ENCODE measurements at regions not wholly inside any gene's neighbourhood (a gene's known extent, or its start where the extent isn't known, plus 50 kb on each side); places are given as distances from the start of the nearest gene placed in this dataset.

- H4K20me1 ChIP-seq (ENCODE audit: insufficient read depth, low read length), result no peaks in the 10 kb centered on the region
- no peak overlapping the region for H3K4me2 ChIP-seq (ENCODE audit: low read depth, low read length)
- DNase-seq (ENCODE audit: low spot score) (no peak), ATAC-seq (no peak), FAIRE-seq (no peak)
- ChIA-PET CTCF (ENCODE audit: low intra/inter-chr PET ratio, low total read pairs) (no interaction called here), POLR2A (no interaction called here)
- no peaks in the 10 kb centered on the region for H3K4me1 ChIP-seq (ENCODE audit: insufficient read depth, low read length)
- no peaks in the 10 kb centered on the region for H3K36me3 ChIP-seq (replicated peaks in 1 of 2; ENCODE audit: control insufficient read depth in 1 of 2, insufficient read depth in 2 of 2, low read length in 2 of 2)
- no TSS peak for BruUV-seq (replicated peaks)
- H3K27me3 ChIP-seq (ENCODE audit: control insufficient read depth in 1 of 2, insufficient read depth in 2 of 2, low read length in 2 of 2), result no peaks in the 10 kb centered on the region
- no peak for TF ChIP-seq U2AF2 (IDR thresholded peaks at IDR 0.05; ENCODE audit: low read depth, low read length)
- TF ChIP-seq KDM3A (CRISPR knock-in tag; IDR thresholded peaks at IDR 0.05; ENCODE audit: low read depth), result no peak
- TF ChIP-seq SRSF1 (optimal IDR thresholded peaks at IDR 0.05; ENCODE audit: low read depth, low read length), result no peak
- TF ChIP-seq KMT2B (CRISPR knock-in tag; IDR thresholded peaks at IDR 0.05), result no peak
- TF ChIP-seq TRAFD1 (CRISPR knock-in tag; IDR thresholded peaks at IDR 0.05; ENCODE audit: borderline replicate concordance), result no peak
- no peak for TF ChIP-seq MBD4 (IDR thresholded peaks at IDR 0.05; ENCODE audit: borderline replicate concordance, low read length)
- TF ChIP-seq POLR2AphosphoS2 (IDR thresholded peaks at IDR 0.05; ENCODE audit: low read depth, low read length), result no peak
- no peak for TF ChIP-seq TEAD3 (CRISPR knock-in tag; optimal IDR thresholded peaks at IDR 0.05; ENCODE audit: borderline replicate concordance)
- TF ChIP-seq ZNF720 (CRISPR knock-in tag; IDR thresholded peaks at IDR 0.05), result no peak
- no peak for TF ChIP-seq THAP9 (CRISPR knock-in tag; IDR thresholded peaks at IDR 0.05; ENCODE audit: borderline replicate concordance)
- no peak for TF ChIP-seq ESRRA (CRISPR knock-in tag; IDR thresholded peaks at IDR 0.05; ENCODE audit: low read depth)
- no peak overlapping the region for H3K4me3 ChIP-seq (replicated peaks in 1 of 3; ENCODE audit: insufficient read depth in 1 of 3, low read depth in 2 of 3, low read length in 3 of 3)
- no peaks in the 10 kb centered on the region for H3K79me2 ChIP-seq (ENCODE audit: insufficient read depth, low read length)
- WGBS (ENCODE audit: low lambda C conversion rate), result 0% methylated on average over 1 of the region's 3 CpGs
- in situ Hi-C loops (cut with HindIII; ENCODE audit: extremely low pct_ligation_motif_present, low pct_unique_long_range_greater_than_20kb), result no loop called here
- no peak overlapping the region for H3K27ac ChIP-seq (ENCODE audit: extremely low read length, insufficient read depth, low read length)
- H3K9ac ChIP-seq (ENCODE audit: insufficient read depth, low read depth, low read length), result no peak overlapping the region
- intact Hi-C loops (cut with micrococcal nuclease; ENCODE audit: unreplicated experiment), result no loop called here
- no peak overlapping the region for H2AFZ ChIP-seq (ENCODE audit: low read length)
- peaks cover 13% of the 10 kb centered on the region; the same call in 1 of the 2 replicates for H3K9me3 ChIP-seq (ENCODE audit: low read length)
Measured at GRCh38 chr16:6382924-6383459, 949.7 kb upstream of the RBFOX1 start.

Measured in HepG2 (cell line).